ENCODE measurements at regions not wholly inside any gene's neighbourhood (a gene's known extent, or its start where the extent isn't known, plus 50 kb on each side); places are given as distances from the start of the nearest gene placed in this dataset.

DNA sequence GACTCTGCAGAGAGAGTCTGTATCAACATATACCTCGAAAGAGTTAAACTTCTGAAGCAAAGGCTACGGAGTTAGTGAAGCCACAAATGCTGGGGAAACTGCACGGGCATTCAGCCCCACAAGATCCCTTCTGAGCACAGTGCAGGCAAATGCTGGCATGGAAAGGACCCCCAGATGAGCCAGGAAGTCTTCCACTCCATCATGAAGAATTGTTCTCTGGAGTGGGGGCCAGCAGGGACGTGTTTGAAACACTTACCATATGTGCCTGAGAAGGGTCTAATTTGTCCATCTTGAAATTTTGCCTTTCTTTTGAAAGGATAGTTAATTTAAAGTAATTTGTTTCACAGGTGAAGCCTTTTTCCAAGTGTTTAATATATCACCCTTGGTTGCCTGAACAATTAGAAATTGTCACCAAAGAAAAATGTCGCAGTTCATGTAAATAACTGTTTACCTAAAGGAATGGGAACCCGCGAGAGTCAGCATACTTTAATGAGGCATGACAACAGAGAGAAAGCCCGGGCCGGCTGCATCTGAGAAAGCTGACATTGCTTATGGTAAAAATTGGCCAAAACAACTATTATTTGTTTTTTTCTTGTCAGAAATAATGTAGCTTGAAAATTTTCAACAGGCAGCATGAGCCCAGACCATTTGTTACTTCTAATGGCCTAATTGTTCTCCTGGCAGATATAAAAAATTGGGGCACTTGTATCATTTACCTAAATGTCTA, 287.6 kb upstream of the MGMT start:
- CTCF ChIA-PET (ENCODE audit: low intra/inter-chr PET ratio): no interaction called here

More for the DNA sequence above, 287.6 kb upstream of the MGMT start:
- no peak for FAIRE-seq
- no peak for ATAC-seq
- intact Hi-C loops (cut with micrococcal nuclease): no loop called here
- Histone ChIP-seq H3K9ac (ENCODE audit: insufficient read depth in 1 of 2, low read depth in 2 of 2, low read length in 2 of 2) (no peak overlapping the region), H3K27me3 (ENCODE audit: control insufficient read depth in 2 of 2, insufficient read depth in 2 of 2, low read length in 2 of 2) (peaks cover 0 to 7% of the 10 kb centered on the region in 2 experiments; a peak in 1 of 5 replicates), H2AFZ (ENCODE audit: low read depth, low read length) (no peak overlapping the region), H3K27ac (ENCODE audit: extremely low read depth, low read depth, low read length) (no peak overlapping the region), H3K79me2 (ENCODE audit: control insufficient read depth, insufficient read depth, low read length) (no peaks in the 10 kb centered on the region), H3K4me1 (replicated peaks in 1 of 2; ENCODE audit: control insufficient read depth in 2 of 2, insufficient read depth in 2 of 2, low read length in 2 of 2) (no peaks in the 10 kb centered on the region), H3K4me2 (ENCODE audit: insufficient read depth, low read length) (no peak overlapping the region), H4K20me1 (replicated peaks; ENCODE audit: control insufficient read depth, insufficient read depth, low read length) (no peaks in the 10 kb centered on the region), H3K4me3 (no peak overlapping the region), H3K9me3 (replicated peaks; ENCODE audit: control insufficient read depth, insufficient read depth, low read depth, low read length) (no peaks in the 10 kb centered on the region), H3K36me3 (ENCODE audit: control insufficient read depth, insufficient read depth, low read length) (no peaks in the 10 kb centered on the region), H3K9me1 (ENCODE audit: control insufficient read depth, insufficient read depth, low read length) (no peaks in the 10 kb centered on the region)
- in situ Hi-C loops (cut with MboI): no loop called here
- DNase-seq (ENCODE audit: extremely low read depth in 1 of 4, low spot score in 3 of 4): no peak
- TF ChIP-seq PHTF2 (CRISPR knock-in tag; IDR thresholded peaks at IDR 0.05) (no peak), ZNF695 (CRISPR knock-in tag; IDR thresholded peaks at IDR 0.05) (no peak), SREBF2 (CRISPR knock-in tag; IDR thresholded peaks at IDR 0.05) (no peak), MAFK (IDR thresholded peaks at IDR 0.05; ENCODE audit: low read length) (no peak), DMBX1 (CRISPR knock-in tag; IDR thresholded peaks at IDR 0.05; ENCODE audit: borderline replicate concordance) (no peak), PHB2 (IDR thresholded peaks at IDR 0.05; ENCODE audit: low read depth) (no peak), PHF21A (IDR thresholded peaks at IDR 0.05; ENCODE audit: borderline replicate concordance, low read depth) (no peak)
- TF ChIP-seq, protein P1, sequence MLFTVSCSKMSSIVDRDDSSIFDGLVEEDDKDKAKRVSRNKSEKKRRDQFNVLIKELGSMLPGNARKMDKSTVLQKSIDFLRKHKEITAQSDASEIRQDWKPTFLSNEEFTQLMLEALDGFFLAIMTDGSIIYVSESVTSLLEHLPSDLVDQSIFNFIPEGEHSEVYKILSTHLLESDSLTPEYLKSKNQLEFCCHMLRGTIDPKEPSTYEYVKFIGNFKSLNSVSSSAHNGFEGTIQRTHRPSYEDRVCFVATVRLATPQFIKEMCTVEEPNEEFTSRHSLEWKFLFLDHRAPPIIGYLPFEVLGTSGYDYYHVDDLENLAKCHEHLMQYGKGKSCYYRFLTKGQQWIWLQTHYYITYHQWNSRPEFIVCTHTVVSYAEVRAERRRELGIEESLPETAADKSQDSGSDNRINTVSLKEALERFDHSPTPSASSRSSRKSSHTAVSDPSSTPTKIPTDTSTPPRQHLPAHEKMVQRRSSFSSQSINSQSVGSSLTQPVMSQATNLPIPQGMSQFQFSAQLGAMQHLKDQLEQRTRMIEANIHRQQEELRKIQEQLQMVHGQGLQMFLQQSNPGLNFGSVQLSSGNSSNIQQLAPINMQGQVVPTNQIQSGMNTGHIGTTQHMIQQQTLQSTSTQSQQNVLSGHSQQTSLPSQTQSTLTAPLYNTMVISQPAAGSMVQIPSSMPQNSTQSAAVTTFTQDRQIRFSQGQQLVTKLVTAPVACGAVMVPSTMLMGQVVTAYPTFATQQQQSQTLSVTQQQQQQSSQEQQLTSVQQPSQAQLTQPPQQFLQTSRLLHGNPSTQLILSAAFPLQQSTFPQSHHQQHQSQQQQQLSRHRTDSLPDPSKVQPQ (CRISPR knock-in tag; IDR thresholded peaks at IDR 0.05; ENCODE audit: borderline replicate concordance): no peak
- TF ChIP-seq, protein P2, sequence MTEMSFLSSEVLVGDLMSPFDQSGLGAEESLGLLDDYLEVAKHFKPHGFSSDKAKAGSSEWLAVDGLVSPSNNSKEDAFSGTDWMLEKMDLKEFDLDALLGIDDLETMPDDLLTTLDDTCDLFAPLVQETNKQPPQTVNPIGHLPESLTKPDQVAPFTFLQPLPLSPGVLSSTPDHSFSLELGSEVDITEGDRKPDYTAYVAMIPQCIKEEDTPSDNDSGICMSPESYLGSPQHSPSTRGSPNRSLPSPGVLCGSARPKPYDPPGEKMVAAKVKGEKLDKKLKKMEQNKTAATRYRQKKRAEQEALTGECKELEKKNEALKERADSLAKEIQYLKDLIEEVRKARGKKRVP (CRISPR knock-in tag; IDR thresholded peaks at IDR 0.05): no peak
- no TSS peak for BruUV-seq (replicated peaks)
- POLR2A ChIA-PET: no interaction called here
- 0% methylated on average over 7 of the region's 9 CpGs for WGBS (ENCODE audit: insufficient coverage, low coverage, missing lambda C conversion rate)

Measured in K562 (cell line).